Activated CD4-positive, alpha-beta T cell treated with anti-CD3 and anti-CD28 coated beads, Interleukin-2, amount 50 U/mL, for 1 hour (primary cell): ENCODE measurements at regions not wholly inside any gene's neighbourhood (a gene's known extent, or its start where the extent isn't known, plus 50 kb on each side); places are given as distances from the start of the nearest gene placed in this dataset.

Experiments used
- DNase-seq: peaks from one replicate; pipeline ENCODE4 v3.0.0-alpha.2; 2020

- no peak for DNase-seq
These were observed 1141.8 kb upstream of the AUTS2 start for GRCh38 chr7:68456469-68456868.

- no peak for DNase-seq
These were observed 1140.8 kb upstream of the AUTS2 start for GRCh38 chr7:68457481-68457880.

DNA sequence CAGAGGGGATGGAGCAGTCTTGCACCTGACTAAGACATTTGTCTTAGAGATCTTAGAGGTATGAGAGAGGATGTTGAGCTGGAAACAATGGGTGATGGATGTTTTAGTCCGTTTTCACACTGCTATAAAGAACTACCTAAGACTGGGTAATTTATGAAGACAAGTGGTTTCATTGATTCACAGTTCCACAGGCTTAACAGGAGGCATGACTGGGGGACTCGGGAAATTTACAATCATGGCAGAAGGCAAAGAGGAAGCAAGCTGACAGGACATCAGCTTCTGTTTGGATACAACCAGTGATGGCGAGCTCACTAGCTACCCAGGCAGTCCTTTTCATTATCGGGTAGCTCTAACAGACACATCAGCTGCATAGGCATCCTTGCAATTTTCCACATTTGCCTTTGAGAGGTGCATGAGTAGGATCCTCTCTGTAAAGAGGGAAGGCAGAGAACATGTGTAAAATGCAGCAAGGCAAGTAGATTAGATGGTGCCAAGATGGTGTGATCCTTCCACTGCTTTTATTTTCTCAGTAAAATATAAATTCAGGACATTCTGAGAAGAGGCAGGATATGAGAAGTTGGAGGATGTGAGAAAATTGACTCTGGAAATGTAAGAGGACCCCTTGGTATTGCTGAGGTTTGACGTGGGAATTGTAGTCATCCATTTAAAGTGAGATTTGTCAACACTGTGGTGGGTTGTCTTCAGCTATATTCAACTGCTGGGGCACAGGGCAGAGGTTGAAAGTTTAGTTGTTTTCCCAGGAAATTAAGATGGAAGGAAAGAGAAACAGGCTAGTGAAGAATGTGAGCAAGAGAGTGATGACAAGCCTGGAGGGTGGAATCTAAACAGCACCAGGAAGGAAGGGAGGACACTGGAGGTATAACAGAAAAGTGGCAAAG, 1140.0 kb upstream of the AUTS2 start:
- no peak for DNase-seq

GRCh38 chr7:68461430-68461829, 1136.8 kb upstream of the AUTS2 start:
- no peak for DNase-seq

- DNase-seq = no peak
These were observed 1127.3 kb upstream of the AUTS2 start for GRCh38 chr7:68470836-68471435.

DNA sequence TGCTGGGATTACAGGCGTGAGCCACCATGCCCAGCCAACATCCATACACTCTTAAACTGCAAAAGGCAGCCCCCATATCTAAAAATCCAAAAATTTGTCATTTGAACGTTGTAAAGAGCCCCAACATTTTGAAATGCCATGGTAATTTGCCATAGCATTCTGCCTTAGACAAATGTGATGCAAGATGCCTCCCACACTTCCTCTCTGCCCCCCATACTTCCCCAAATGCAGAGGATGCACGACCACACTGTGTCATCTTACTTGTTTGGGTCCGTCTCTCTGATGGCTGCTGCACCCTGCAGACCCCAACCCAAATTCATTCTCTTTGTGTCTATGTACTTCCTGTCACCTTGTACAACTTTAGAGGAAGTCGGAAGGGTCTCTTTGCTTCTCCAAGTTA, 1125.6 kb upstream of the AUTS2 start:
- no peak for DNase-seq

GRCh38 chr7:68474661-68475216, 1123.5 kb upstream of the AUTS2 start:
- no peak for DNase-seq

- DNase-seq = no peak
These were observed 1121.3 kb upstream of the AUTS2 start for GRCh38 chr7:68476966-68477365.

DNA sequence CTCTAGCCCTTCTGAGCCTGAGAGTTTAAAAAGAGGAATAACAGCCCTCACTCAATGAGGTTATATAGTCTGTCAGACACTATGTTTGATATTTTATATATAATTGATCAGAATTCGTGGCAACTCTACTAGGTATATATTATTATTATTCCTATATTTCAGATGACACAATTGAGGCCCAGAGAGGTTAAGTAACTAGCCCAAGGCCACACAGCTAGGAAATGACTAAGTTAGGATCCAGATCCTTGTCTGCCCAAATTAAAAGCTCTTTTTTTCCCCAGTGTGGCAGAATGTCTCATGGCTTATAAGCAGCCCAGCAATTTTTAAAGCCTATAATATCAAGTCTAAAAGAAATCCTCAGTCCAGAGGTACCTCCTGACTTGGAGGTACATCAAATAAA, 1119.9 kb upstream of the AUTS2 start:
- DNase-seq = no peak

GRCh38 chr7:68482800-68483199, 1115.5 kb upstream of the AUTS2 start:
- DNase-seq = no peak

DNA sequence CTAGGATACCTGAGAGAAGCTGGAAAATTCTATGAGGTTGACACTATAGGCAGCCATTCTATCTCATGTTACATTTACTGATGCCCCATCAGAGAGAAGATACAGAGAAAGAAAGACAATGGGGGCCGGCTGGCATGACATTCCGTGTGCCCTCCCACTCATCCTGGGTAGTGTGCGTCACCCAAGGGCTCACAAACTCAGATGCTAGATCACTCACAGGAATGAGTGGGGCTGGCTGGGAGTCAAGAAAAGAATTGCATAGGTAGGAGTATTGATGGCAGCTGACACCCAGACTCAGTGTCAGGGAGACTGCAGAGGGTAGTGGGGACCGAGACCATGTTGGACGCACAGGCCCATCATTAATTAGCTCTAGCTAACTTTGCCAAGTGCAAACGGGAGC, 1113.5 kb upstream of the AUTS2 start:
- no peak for DNase-seq

GRCh38 chr7:68485253-68485917, 1112.9 kb upstream of the AUTS2 start:
- no peak for DNase-seq

- no peak for DNase-seq
These were observed 1109.8 kb upstream of the AUTS2 start for GRCh38 chr7:68488341-68489060.

DNA sequence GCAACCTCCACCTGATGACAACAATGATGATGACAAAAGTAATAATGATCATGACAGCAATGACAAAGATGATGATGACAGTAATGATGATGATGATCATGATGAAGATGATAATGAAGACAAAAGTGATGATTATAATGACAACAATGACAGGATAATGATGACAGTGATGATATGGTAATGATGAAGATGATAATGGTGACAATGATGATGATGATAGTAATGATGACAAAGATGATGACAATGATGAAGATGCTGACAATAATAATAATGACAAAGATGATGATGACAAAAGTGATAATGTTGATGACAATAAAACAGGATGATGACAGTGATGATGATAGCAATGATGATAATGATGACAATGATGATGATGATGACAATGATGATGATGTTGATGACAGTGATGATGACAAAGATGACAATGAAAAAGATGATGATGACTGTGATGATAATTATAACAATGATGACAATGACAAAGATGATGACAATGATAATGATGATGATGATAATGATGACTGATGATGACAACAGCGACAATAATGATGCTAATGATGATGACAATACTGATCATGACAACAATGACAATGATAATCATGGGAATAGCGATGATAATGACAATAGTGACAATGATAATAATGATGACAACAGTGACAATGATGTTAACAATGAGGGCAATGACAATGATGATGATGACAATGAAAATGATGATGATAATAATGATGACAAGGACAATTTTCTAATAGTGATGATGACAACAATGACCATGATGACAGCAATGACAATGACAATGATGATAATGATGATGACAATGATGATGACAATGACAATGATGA, 1106.5 kb upstream of the AUTS2 start:
- DNase-seq = no peak

DNA sequence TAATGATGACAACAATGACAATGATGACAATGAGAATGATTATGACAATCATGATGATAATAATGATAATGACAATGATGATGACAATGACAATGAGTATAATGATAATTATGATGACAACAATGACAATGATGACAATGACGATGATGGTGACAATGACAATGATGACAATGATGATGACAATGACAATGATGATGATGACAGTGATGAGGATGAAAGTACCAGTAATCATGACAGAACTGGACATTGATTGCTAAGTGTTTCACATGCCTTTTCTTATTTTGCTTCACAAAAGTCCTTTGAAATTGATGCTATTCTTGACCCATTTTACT, 1106.0 kb upstream of the AUTS2 start:
- no peak for DNase-seq

- no peak for DNase-seq
These were observed 1094.9 kb upstream of the AUTS2 start for GRCh38 chr7:68503400-68503799.

GRCh38 chr7:68504716-68505115, 1093.6 kb upstream of the AUTS2 start:
- DNase-seq = no peak

DNA sequence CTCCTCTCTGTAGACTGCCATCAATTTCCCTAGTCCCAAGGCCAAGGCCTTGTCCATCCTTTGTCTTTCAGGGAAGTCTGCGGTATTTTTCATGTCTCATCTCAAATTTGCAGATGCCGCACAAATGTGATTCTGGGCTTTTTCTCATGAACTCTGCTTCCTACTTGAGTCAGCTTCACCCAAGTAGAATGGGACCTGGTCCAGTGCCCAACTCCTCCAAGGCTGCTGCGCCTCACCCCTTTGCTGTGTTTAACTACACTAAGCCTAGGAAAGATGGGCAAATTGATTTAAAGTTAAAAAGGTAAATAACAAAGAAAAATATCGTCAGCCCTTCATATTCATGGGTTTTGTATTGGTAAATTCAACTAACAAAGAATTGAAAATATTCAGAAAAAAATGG, 1092.6 kb upstream of the AUTS2 start:
- no peak for DNase-seq

DNA sequence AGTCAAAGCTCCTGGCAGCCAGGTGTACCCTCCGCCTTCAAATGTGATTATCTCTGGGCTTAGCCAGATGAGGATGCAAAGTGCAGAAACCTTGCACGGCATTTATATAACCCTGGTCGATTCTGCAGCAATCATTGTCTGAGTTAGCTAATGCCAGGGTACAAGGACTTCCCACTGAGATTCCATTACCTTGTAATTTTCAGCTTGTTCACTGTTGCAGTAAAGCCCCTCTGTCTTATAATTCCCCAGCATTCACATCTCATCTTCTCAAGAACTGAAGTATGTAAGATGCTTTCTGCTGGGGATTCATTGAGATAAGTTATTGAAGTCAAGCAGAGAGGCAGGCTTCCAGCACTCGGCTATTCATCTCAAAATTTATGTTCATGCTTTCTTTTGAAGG, 1090.6 kb upstream of the AUTS2 start:
- DNase-seq = no peak

DNA sequence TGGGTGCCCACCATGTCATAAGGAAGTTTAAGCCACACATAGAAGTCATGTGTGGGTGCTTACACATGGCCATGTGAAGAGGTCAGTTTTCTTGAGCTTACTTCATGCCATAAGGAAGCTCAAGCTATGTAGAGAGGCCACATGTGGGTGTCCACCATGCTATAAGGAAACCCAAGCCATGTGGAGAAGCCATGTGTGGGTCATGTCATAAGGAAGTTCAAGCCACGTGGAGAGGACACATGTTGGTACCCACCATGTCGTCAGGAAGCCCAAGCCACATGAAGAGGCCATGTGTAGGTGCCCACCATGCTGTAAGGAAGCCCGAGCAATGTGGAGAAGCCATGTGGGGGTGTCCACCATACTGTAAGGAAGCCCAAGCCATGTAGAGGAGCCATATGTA, 1089.2 kb upstream of the AUTS2 start:
- DNase-seq = no peak

DNA sequence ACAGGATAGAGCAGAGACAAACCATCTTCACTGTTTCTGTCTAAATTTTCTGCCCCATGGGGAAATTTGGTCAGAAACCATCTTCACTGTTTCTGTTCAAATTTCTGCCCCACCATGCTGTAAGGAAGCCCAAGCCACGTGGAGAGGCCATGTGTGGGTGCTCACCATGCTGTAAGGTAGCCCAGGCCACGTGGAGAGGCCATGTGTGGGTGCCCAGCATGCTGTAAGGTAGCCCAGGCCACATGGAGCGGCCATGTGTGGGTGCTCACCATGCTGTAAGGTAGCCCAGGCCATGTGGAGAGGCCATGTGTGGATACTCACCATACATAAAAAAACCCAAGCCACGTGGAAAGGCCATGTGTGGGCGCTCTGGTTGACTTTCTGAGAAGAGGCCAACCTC, 1088.7 kb upstream of the AUTS2 start:
- no peak for DNase-seq

- DNase-seq = no peak
These were observed 1087.0 kb upstream of the AUTS2 start for GRCh38 chr7:68511281-68511680.
